NCI-H2029 treated with DMSO at 0.1 percent for 48 hours (cell line): ENCODE measurements at regions not wholly inside any gene's neighbourhood (a gene's known extent, or its start where the extent isn't known, plus 50 kb on each side); places are given as distances from the start of the nearest gene placed in this dataset.

Source experiments
- DNase-seq: peaks from one replicate; lab custom pipeline; 2025; lab: John Stamatoyannopoulos, UW

GRCh38 chr4:82031376-82031927 is 342.3 kb downstream of the HNRNPD start:
- DNase-seq: no peak

DNA sequence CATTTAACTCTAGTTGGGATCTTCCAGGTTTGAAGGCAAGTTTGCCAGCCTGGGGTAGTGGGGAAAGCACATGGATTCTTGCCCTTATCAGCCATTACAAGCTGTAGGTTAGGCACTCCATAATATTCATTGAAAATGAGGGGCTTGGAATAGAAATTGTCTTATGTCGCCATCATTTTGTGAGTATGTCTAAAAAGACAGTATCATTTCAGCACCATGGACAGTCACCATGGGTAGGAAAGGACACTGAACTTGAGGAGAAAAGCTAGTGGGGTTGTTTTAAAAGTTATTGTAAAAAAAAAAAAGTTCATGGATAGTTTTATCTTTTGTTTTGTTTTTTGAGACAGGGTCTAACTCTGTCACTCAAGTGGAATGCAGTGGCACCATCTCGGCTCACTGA is 356.1 kb downstream of the HNRNPD start:
- DNase-seq: no peak

DNA sequence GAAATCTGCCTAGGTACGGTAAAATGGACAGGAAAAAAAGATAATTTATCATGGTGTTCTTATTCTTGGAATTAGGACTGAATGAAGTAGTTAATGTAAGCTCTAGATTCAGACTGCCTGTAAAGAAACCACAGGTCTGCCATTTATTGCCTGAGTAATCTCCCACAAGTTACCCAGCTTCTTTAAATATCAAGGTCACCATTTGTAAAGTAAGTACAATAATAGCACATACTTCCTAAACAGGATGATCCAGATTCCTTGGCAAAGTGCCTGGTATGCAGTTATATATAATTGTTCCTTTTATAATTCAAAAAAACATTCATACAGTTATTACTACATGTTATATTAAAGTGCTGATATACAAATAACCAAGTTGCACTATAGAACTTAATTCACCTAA is 368.6 kb downstream of the HNRNPD start:
- no peak for DNase-seq

DNA sequence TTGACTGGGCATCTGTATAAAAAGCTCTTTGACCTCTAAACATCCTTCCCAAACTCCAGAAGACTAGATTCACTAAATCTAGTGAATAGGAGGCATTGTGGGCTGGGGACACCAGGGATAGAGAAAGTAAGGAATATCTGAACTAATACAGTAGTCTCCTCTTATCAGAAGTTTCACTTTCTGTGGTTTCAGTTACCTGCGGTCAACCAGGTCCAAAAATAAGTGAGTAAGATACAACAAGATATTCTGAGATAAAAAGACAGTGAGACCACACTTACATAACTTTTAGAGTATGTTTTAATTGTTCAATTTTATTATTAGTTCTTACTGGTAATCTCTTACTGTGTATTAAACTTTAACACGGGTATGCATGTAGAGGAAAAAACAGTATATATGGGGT is 376.5 kb downstream of the HNRNPD start:
- no peak for DNase-seq

DNA sequence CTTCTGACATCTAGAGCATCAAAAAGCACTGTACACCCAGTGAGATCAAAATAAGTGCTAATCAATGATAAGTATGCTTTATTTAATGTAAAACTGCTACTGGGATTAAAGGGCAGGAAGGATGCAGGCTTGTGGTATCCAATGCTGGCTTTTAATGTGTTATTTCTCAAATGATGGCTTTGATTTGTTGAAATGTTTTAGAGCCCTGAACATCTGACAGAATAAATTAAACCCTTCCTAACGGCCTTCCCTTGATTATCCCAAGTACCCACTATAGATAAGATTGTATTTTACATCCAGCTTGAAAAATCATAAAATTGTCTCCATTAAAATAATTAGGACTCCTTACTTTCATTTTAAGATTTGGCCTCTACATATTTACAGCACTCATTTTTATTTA is 382.9 kb downstream of the HNRNPD start:
- DNase-seq: no peak

GRCh38 chr4:81990211-81990610 is 383.6 kb downstream of the HNRNPD start:
- no peak for DNase-seq

DNA sequence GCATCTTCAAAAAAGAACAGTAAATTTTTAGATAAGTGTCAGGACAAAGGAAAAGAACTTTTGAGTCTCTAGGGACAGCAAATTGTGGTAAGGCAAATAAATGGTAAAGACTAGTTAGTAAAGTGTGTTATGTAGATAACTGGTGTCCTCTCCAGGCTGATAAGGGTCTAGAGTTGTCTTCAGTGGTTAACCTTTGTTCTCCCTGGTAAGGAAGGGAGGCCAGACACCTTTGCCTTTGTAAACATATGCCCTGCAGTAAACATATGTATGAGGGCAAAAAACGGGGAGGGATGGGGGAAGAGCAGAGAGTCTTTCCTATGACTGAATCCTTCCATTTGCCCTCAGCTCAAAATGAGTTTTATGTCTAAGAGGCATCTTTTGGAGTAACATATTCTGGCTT is 384.6 kb downstream of the HNRNPD start:
- DNase-seq: no peak

DNA sequence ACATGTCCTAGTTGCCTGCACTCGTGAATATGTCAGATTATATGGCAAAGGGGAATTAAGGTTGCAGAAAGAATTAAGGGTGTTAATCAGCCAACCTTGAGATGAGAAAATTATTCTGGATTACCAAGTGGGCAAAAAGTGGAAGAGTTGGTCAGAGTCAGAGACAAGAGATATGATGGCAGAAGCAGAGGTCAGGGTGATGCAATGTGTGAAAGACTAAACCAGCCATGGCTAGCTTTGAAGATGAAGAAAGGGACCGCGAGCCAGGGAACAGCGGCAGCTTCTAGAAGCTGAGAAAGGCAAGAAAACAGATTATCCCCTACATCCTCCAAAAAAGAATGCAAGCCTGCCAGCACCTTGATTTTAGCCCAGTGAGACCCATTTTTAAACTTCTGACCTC is 385.6 kb downstream of the HNRNPD start:
- no peak for DNase-seq

- no peak for DNase-seq
Measured at GRCh38 chr4:81984746-81985145, 389.0 kb downstream of the HNRNPD start.

DNA sequence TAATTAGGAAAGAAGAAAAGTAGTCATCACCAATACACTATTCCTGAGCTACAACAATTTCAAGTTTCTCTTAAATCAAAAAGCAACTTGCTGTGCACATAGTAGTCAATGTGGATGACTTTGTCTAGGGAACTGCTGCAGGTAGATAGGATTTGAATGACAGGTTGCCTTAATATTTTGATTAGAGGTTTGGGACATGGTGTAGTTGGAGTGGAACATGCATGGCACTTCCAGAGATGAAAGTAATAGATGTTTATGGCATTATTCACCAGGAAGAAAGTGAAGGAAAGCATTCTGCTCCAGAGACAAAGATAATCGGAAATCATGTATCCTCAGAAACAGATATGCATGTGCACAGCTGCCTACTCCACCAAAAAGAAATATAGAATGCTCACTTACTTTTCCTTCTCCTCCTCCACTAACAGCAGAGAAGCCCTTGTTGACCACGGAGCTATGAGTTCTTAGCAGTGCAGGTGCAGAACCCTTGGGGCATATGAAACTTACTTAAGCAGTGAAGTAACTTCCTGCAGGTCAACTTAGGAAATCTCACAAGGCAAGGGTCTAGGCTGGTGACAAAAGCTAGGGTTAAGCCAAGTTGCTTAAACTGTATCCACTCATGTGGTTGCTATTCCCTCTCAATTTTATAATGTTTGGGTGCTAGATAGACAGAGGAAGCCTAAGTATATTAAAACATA is 390.8 kb downstream of the HNRNPD start:
- no peak for DNase-seq

DNA sequence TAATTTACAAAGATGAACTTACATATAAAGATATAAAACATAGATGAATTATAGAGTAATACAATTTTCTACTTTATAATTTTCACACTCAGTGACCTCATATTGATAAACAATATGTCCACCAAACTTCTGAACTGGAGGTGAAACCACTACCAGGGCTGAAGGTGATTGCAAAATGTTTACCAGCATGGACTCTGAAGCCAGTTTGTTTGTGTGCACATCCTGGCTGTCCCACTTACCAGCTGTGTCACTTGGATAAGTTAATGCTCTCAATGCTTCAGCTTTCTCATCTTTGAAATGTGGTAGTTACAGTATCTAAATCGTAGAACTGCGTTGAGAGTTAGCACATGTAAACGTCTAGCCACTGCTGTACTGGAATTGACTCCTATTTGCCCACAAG is 392.6 kb downstream of the HNRNPD start:
- DNase-seq: no peak

GRCh38 chr4:81974523-81974922 is 399.3 kb downstream of the HNRNPD start:
- DNase-seq: no peak

- no peak for DNase-seq
Measured at GRCh38 chr4:81971637-81972381, 402.0 kb downstream of the HNRNPD start.

DNA sequence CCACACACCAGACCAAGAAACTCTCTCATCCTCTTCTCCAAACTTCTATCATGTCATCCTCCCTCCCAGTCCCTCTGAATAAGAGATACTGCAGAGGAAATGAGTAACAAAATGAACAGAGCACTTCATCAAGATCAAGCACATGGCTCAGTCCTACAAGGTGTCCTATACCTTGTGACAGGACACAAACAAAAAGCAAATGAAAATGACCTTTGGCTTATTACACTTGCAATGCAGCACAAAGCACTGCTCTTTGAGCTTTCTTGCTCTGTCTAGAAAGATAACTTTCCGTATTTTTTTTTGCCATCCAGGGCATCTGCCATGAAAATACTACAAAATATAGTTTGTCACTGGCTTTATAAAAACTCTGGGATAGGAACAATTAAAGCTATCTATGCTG is 402.7 kb downstream of the HNRNPD start:
- no peak for DNase-seq

GRCh38 chr4:81970454-81970853 is 403.3 kb downstream of the HNRNPD start:
- DNase-seq: no peak

GRCh38 chr4:81966676-81967075 is 407.1 kb downstream of the HNRNPD start:
- no peak for DNase-seq

GRCh38 chr4:81965911-81966310 is 407.9 kb downstream of the HNRNPD start:
- DNase-seq: no peak

DNA sequence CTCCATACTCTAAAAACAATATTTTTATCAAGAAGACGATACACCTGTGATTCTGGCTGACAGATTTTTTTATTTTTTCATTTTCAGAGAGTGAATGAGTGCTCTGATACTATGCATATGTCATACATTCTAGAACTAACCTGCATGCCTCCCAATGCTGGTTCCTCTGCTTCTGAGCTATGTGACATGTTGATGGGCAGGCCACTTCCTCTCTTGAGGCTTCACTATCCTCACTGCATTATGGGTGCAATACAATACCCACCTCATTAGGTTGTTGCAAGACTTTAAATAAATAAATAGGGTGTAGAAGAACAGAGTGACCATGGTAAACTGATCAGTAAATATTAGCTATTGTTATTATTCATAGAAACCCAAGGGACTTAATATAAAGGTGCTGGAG is 408.3 kb downstream of the HNRNPD start:
- DNase-seq: no peak

DNA sequence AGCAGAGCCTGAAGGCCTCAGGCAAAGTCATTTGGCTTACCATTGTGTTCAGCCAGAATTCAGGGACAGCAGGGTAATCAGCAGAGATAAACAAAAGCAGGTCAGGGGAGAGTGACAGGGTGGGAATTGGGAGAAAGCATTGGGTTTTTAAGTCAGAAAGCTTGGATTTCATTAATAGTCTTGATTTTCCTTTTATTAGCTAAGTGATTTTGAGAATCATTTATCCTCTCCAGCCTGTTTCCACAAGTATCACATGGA is 410.1 kb downstream of the HNRNPD start:
- DNase-seq: no peak

DNA sequence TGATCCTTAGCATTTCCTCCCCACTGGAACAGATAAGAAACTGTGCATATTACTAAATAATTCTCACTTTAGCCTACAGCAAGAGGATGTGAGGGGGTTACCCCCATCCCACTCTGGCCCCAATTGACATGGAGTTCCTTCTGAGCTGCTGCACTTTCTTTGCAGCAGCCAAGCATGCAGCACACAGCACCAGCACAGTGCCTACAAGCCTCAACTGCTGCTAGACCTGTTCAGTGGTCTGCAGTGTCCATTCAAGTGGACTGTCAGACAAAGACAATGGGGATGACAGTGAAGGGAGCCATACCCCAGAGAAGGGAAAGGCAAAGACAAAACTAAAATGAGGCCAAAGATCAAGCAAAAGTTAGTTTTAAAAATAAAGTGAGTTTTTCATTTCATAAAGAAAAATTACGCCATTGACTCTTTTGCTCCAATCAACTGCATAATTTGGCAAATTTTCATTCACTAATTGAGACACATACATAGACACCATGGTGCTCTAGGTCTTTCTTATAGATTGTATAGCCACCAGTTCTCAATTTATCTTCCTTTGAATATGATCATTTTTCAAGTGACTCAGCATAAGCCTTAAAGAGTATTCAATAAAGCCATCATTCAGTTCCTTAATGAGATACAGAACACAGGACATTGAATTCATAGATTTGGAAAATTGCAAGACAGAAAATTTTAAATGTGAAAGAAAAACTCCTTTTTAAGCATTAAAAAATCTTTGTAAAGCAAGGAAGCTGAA is 410.6 kb downstream of the HNRNPD start:
- no peak for DNase-seq

DNA sequence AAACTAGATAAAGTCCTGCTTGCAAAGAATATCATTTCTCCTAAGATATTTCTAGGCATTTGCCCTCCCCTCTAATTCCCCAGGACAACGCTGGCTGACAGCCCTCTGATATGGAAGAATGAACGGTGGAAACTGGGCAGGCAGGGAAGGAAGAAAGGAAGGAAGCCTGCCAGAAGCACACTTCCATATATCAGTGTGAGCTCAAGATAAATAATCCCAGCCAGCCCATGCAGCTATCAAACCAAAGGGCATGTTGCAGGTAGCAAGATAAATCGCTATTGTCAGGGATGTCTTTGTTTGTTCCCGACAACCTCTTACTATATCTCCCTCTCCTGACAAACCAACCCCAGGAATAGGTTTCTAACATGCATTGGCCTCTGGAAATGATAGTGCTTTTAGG is 412.8 kb downstream of the HNRNPD start:
- no peak for DNase-seq

DNA sequence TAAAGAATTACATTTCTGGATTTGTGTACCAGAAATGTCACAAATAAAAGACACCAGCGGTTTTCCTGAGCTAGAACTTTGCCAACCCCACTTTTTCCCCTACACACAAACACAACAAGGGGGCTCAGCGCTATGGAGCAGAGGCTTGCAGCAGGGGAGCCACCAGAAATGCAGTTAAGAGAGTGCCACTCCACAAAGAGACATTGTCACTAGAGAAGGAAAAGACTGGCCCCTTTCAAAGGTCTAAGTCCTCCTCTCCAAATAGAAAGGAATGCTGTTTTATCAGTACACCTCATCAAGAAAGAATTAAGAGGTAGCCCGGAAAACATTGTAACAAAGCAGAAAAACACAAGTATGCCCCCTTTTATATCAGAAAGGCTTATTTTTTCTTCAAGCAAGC is 419.5 kb downstream of the HNRNPD start:
- DNase-seq: no peak

DNA sequence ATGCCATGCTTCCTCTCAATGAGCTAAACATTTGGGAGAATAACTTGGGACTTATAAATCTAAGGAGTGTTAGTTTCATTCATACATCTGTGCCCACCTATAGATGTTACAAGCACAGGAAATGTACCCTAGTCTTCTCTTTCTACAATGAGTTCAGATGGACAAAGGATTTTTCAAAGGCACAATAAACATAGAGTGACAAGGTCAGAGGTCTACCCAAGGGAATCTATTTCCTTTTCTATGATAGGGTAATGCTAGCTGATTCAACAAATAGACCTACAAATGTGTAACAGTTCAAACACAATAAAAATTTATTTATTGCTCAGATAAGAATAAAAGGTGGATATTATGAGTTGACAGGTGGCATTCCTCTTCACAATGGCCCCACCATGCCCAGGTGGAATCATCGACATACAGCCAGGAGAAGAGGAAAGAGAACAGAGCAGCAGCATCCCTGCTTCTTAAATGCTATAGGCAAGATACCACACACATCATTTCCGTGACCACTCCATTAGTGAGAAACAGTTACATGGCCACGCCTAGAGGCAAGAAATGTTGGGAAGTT is 421.8 kb downstream of the HNRNPD start:
- no peak for DNase-seq
